ENCODE measurements at regions not wholly inside any gene's neighbourhood (a gene's known extent, or its start where the extent isn't known, plus 50 kb on each side); places are given as distances from the start of the nearest gene placed in this dataset.

DNA sequence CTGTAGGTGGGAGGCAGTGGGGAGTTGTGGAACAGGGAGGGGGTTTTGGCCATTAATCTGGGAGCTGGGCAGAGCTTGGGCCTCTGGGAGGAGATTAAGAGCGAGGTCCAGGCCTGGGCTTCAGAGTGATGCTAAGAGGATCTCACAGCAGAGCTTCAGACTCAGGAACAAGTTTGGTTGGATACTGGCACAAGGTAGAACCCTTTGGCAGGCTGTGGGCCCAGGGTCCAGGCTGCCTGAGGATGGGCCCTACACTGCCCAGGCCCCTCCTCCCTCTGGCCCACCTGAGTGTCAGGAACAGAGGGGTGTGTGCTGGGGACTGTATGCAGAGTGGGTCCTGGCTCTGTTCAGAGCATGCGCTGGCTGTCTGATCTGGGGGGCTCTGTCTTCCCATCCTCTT is 334.9 kb downstream of the CYP26B1 start:
- Histone ChIP-seq H3K4me2 (ENCODE audit: low read depth, low read length, poor library complexity, severe bottlenecking) (no peak overlapping the region), H3K36me3 (ENCODE audit: low read length) (no peaks in the 10 kb centered on the region), H3F3A (ENCODE audit: insufficient read depth) (no peaks in the 10 kb centered on the region), H3K9me2 (replicated peaks; ENCODE audit: insufficient read depth, low read length) (no peaks in the 10 kb centered on the region), H3K79me2 (ENCODE audit: insufficient read depth, low read length) (no peaks in the 10 kb centered on the region), H3K27ac (ENCODE audit: low read depth, low read length) (no peak overlapping the region), H4K20me1 (ENCODE audit: low read depth, low read length) (no peaks in the 10 kb centered on the region), H2AFZ (ENCODE audit: low read depth, low read length, severe bottlenecking) (no peak overlapping the region), H3K9ac (ENCODE audit: low read length) (no peak overlapping the region), H3K9me3 (ENCODE audit: insufficient read depth, low read length) (no peaks in the 10 kb centered on the region), H3K4me3 (ENCODE audit: insufficient read depth, low read length, poor library complexity, severe bottlenecking) (no peak overlapping the region), H3K27me3 (ENCODE audit: low read length) (no peaks in the 10 kb centered on the region)
- TF ChIP-seq, protein P1, sequence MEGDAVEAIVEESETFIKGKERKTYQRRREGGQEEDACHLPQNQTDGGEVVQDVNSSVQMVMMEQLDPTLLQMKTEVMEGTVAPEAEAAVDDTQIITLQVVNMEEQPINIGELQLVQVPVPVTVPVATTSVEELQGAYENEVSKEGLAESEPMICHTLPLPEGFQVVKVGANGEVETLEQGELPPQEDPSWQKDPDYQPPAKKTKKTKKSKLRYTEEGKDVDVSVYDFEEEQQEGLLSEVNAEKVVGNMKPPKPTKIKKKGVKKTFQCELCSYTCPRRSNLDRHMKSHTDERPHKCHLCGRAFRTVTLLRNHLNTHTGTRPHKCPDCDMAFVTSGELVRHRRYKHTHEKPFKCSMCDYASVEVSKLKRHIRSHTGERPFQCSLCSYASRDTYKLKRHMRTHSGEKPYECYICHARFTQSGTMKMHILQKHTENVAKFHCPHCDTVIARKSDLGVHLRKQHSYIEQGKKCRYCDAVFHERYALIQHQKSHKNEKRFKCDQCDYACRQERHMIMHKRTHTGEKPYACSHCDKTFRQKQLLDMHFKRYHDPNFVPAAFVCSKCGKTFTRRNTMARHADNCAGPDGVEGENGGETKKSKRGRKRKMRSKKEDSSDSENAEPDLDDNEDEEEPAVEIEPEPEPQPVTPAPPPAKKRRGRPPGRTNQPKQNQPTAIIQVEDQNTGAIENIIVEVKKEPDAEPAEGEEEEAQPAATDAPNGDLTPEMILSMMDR (IDR thresholded peaks at IDR 0.05; ENCODE audit: insufficient read depth, low read length, poor library complexity, severe bottlenecking) = no peak
- TF ChIP-seq EZH2phosphoT487 (conservative IDR thresholded peaks at IDR 0.05; ENCODE audit: low read length) = no peak

DNA sequence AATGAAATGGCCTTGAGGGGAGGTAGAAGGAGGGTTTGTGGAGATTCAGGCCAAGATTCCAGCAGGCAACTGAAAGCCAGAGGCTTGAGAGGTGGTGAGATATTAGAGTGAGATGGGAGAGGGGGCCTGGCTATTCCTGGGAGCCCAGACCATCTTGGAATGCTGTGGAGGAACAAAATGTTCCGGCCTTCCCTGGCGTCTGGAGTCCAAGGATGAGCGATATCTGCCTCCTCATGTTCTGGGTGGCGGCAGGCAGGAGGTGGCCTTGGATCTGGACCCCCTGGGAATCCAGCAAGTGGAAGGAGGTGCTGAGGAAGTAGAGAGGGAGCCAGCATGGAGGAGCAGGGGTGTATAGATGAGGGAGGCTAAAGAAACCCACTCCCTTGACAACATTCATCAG is 335.9 kb downstream of the CYP26B1 start:
- Histone ChIP-seq H3K79me2 (ENCODE audit: insufficient read depth, low read length) (no peaks in the 10 kb centered on the region), H3K27me3 (ENCODE audit: low read length) (no peaks in the 10 kb centered on the region), H3K9me3 (ENCODE audit: insufficient read depth, low read length) (no peaks in the 10 kb centered on the region), H2AFZ (ENCODE audit: low read depth, low read length, severe bottlenecking) (no peak overlapping the region), H3K4me2 (ENCODE audit: low read depth, low read length, poor library complexity, severe bottlenecking) (no peak overlapping the region), H3K9ac (ENCODE audit: low read length) (no peak overlapping the region), H3K9me2 (replicated peaks; ENCODE audit: insufficient read depth, low read length) (no peaks in the 10 kb centered on the region), H3K4me3 (ENCODE audit: insufficient read depth, low read length, poor library complexity, severe bottlenecking) (no peak overlapping the region), H3F3A (ENCODE audit: insufficient read depth) (no peaks in the 10 kb centered on the region), H3K36me3 (ENCODE audit: low read length) (no peaks in the 10 kb centered on the region), H4K20me1 (ENCODE audit: low read depth, low read length) (no peaks in the 10 kb centered on the region), H3K27ac (ENCODE audit: low read depth, low read length) (no peak overlapping the region)
- TF ChIP-seq EZH2phosphoT487 (conservative IDR thresholded peaks at IDR 0.05; ENCODE audit: low read length) = no peak

DNA sequence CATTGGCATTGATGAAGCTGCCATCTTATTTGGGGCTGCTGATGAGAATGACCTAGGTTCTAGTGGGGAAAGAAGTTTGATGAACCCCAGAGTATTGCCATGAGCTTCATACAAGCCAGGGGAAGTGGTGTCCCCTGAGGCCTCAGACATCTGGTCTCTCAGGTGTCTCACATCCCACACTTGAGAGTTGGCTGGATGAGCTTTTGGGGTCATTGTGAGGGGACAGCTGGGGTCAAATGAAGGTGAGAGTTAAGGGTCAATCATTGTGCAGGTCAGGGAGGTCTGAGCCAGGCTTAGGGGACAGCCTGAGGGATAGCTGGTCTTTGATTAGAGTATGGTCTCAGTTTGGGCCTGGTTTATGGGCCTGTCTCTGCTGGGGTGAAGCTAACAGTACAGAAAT is 336.5 kb downstream of the CYP26B1 start:
- no peak overlapping the region for H3K4me2 ChIP-seq (ENCODE audit: low read depth, low read length, poor library complexity, severe bottlenecking)
- H3F3A ChIP-seq (ENCODE audit: insufficient read depth) = no peaks in the 10 kb centered on the region
- H2AFZ ChIP-seq (ENCODE audit: low read depth, low read length, severe bottlenecking) = no peak overlapping the region
- no peaks in the 10 kb centered on the region for H3K9me3 ChIP-seq (ENCODE audit: insufficient read depth, low read length)
- H3K27me3 ChIP-seq (ENCODE audit: low read length) = no peaks in the 10 kb centered on the region
- TF ChIP-seq, protein P1 (IDR thresholded peaks at IDR 0.05; ENCODE audit: insufficient read depth, low read length, poor library complexity, severe bottlenecking) = no peak
- no peak for TF ChIP-seq EZH2phosphoT487 (conservative IDR thresholded peaks at IDR 0.05; ENCODE audit: low read length)
- no peak overlapping the region for H3K27ac ChIP-seq (ENCODE audit: low read depth, low read length)
- H3K9me2 ChIP-seq (replicated peaks; ENCODE audit: insufficient read depth, low read length) = no peaks in the 10 kb centered on the region
- no peak overlapping the region for H3K4me3 ChIP-seq (ENCODE audit: insufficient read depth, low read length, poor library complexity, severe bottlenecking)
- no peaks in the 10 kb centered on the region for H3K36me3 ChIP-seq (ENCODE audit: low read length)
- no peak overlapping the region for H3K9ac ChIP-seq (ENCODE audit: low read length)
- no peaks in the 10 kb centered on the region for H4K20me1 ChIP-seq (ENCODE audit: low read depth, low read length)
- no peaks in the 10 kb centered on the region for H3K79me2 ChIP-seq (ENCODE audit: insufficient read depth, low read length)

DNA sequence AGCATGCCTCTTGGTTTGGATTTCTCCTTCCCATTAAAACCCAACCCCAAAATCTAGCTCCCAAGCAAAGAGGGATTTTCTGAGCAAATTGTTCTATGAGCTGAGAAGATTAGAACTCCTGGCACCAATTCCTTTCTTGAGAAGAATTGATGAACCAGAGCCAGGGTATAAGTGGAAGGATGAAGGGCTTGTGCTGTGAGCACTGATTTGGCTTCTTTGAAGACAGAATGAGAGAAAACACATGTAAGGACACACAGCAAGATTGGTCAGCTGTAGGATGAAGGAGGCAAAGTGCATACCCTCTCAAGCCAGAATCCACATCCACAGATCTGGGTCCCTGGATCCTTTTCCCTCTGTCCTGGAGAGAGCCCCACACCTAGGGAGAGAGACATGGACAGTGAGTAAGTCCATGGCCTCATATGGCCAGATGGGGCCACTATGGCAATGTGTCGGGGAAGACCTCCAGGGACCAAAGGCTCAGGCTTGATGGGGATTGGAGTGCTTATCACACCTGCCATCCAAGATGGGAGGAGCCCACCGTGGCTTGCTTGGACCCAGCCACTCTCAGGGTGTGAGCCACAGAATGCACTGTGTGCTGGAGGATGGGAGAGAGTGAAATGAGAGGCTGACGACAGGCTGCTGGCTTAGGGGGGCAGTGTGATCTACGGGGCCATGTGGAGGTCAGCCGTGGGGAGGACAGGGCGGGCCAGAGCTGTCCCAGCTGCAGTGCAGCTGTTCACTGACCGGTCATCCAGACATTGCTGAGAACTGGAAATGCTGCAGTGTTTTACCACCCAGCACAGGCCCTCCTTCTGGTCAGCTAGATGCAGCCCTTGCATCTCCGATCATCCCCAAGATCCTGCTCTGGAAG is 339.8 kb downstream of the CYP26B1 start:
- H3K36me3 ChIP-seq (ENCODE audit: low read length) = no peaks in the 10 kb centered on the region
- H3K9me3 ChIP-seq (ENCODE audit: insufficient read depth, low read length) = no peaks in the 10 kb centered on the region
- H3K9me2 ChIP-seq (replicated peaks; ENCODE audit: insufficient read depth, low read length) = no peaks in the 10 kb centered on the region
- H3K79me2 ChIP-seq (ENCODE audit: insufficient read depth, low read length) = no peaks in the 10 kb centered on the region
- no peaks in the 10 kb centered on the region for H3F3A ChIP-seq (ENCODE audit: insufficient read depth)
- H3K4me3 ChIP-seq (ENCODE audit: insufficient read depth, low read length, poor library complexity, severe bottlenecking) = no peak overlapping the region
- no peak overlapping the region for H3K4me2 ChIP-seq (ENCODE audit: low read depth, low read length, poor library complexity, severe bottlenecking)
- no peak overlapping the region for H2AFZ ChIP-seq (ENCODE audit: low read depth, low read length, severe bottlenecking)
- no peak overlapping the region for H3K27ac ChIP-seq (ENCODE audit: low read depth, low read length)
- H4K20me1 ChIP-seq (ENCODE audit: low read depth, low read length) = no peaks in the 10 kb centered on the region
- TF ChIP-seq, protein P1 (IDR thresholded peaks at IDR 0.05; ENCODE audit: insufficient read depth, low read length, poor library complexity, severe bottlenecking) = no peak
- no peak for TF ChIP-seq EZH2phosphoT487 (conservative IDR thresholded peaks at IDR 0.05; ENCODE audit: low read length)
- H3K9ac ChIP-seq (ENCODE audit: low read length) = no peak overlapping the region
- H3K27me3 ChIP-seq (ENCODE audit: low read length) = no peaks in the 10 kb centered on the region
